K562 (cell line): ENCODE measurements at regions not wholly inside any gene's neighbourhood (a gene's known extent, or its start where the extent isn't known, plus 50 kb on each side); places are given as distances from the start of the nearest gene placed in this dataset.

Source experiments
- ATAC-seq: fragments of 200-7000 bp; cut with Tn5 transposase; 3 replicates; pipeline ENCODE4 v1.9.1; 2020; ENCODE audit warnings: moderate library complexity
- BruUV-seq: library from RNA; stranded (reverse); fragments of 400-500 nt; replicated peaks from 2 replicates; lab custom pipeline; 2021; lab: Mats Ljungman, UMichigan
- CTCF ChIA-PET: fragments of 300-600 bp; formaldehyde crosslinking; extraction: SDS; loops from one replicate; lab custom pipeline; 2021; ENCODE audit warnings: low intra/inter-chr PET ratio; lab: Yijun Ruan, JAX
- POLR2A ChIA-PET: fragments of 300-600, 350-650 bp; sonication (Branson Sonifier 250); formaldehyde crosslinking; extraction: SDS; loops from one replicate; lab custom pipeline; 2021; ENCODE audit warnings: antibody characterized with exemption, inconsistent platforms; lab: Yijun Ruan, JAX
- DNase-seq, 4 experiments: peaks; one replicate each; pipeline versions ENCODE4 v3.0.0 to v3.0.0-alpha.2; 2011 to 2018; ENCODE audit warnings: low spot score in 3 of 4, mixed read lengths in 3 of 4; ENCODE audit errors: extremely low read depth in 1 of 4
- FAIRE-seq: peaks from 2 replicates; lab custom pipeline; 2011; peaks lifted over from hg19 to GRCh38; lab: Jason Lieb, UNC
- H2AFZ ChIP-seq: 2 replicates; pipeline ENCODE4 v1.6.0; 2011; ENCODE audit warnings: low read depth, low read length, control low read depth, inconsistent platforms
- H3K27ac ChIP-seq: fragments of 200-600 bp; 3 replicates; pipeline ENCODE4 v1.8.0; 2011; ENCODE audit warnings: low read depth, mild to moderate bottlenecking, control low read depth, inconsistent platforms, low read length, moderate library complexity, mixed read lengths; ENCODE audit errors: extremely low read depth
- H3K27me3 ChIP-seq, 2 experiments: fragments of 300-600 bp in 1 of 2; 2 replicates in 1 of 2; 3 replicates in 1 of 2; pipeline versions ENCODE4 v1.6.0 to v1.8.0; 2011; ENCODE audit warnings: inconsistent platforms in 2 of 2, low read length in 2 of 2, mild to moderate bottlenecking in 1 of 2, mixed read lengths in 1 of 2, moderate library complexity in 1 of 2; ENCODE audit not compliant: control insufficient read depth in 2 of 2, insufficient read depth in 2 of 2
- H3K36me3 ChIP-seq: fragments of 300-600 bp; 3 replicates; pipeline ENCODE4 v1.8.0; 2011; ENCODE audit warnings: mild to moderate bottlenecking, low read length, inconsistent platforms; ENCODE audit not compliant: control insufficient read depth, insufficient read depth
- H3K4me1 ChIP-seq, 2 experiments: fragments of 200-600 bp in 1 of 2; replicated peaks in 1 of 2; 2 replicates in 1 of 2; 3 replicates in 1 of 2; pipeline versions ENCODE4 v1.5.1 to v1.8.0; 2011; ENCODE audit warnings: inconsistent platforms in 2 of 2, low read length in 2 of 2, mild to moderate bottlenecking in 1 of 2, mixed read lengths in 1 of 2, moderate library complexity in 1 of 2; ENCODE audit not compliant: control insufficient read depth in 2 of 2, insufficient read depth in 2 of 2
- H3K4me2 ChIP-seq: 2 replicates; pipeline ENCODE4 v1.6.1; 2011; ENCODE audit warnings: low read length, control low read depth, inconsistent platforms, mixed read lengths; ENCODE audit not compliant: insufficient read depth
- H3K4me3 ChIP-seq: fragments of 200-600 bp; sonication (generic), shearing (Covaris generic); 2 replicates; pipeline ENCODE4 v1.5.1; 2016; ENCODE audit warnings: control low read depth, inconsistent platforms
- H3K79me2 ChIP-seq: fragments of 200-600 bp; 3 replicates; pipeline ENCODE4 v1.8.0; 2011; ENCODE audit warnings: low read length, inconsistent platforms; ENCODE audit not compliant: control insufficient read depth, insufficient read depth
- H3K9ac ChIP-seq, 2 experiments: 2 replicates each; pipeline versions ENCODE4 v1.6.0 to v1.6.1; 2011; ENCODE audit warnings: low read depth in 2 of 2, low read length in 2 of 2, control low read depth in 1 of 2, inconsistent platforms in 1 of 2, mild to moderate bottlenecking in 1 of 2, mixed read lengths in 1 of 2; ENCODE audit not compliant: insufficient read depth in 1 of 2
- H3K9me1 ChIP-seq: one replicate; pipeline ENCODE4 v1.6.0; 2011; ENCODE audit warnings: inconsistent platforms, mild to moderate bottlenecking, low read length, moderate library complexity; ENCODE audit not compliant: control insufficient read depth, insufficient read depth
- H3K9me3 ChIP-seq: replicated peaks from 2 replicates; pipeline ENCODE4 v1.5.1; 2011; ENCODE audit warnings: low read depth, low read length, inconsistent platforms; ENCODE audit not compliant: control insufficient read depth, insufficient read depth
- H4K20me1 ChIP-seq: replicated peaks from 2 replicates; pipeline ENCODE4 v1.6.1; 2011; ENCODE audit warnings: low read length, inconsistent platforms, mixed read lengths; ENCODE audit not compliant: control insufficient read depth, insufficient read depth
- C11orf30 ChIP-seq: fragments of 450-650 bp; IDR thresholded peaks from 2 replicates; pipeline ENCODE4 v1.6.1; 2016; ENCODE audit warnings: low read depth, mild to moderate bottlenecking
- CAMTA2 ChIP-seq: fragments of 250-450 bp; sonication (Bioruptor Pico); conservative IDR thresholded peaks from 2 replicates; pipeline ENCODE4 v1.5.1; 2022
- CTBP1 ChIP-seq: fragments of 450-650 bp; IDR thresholded peaks from 2 replicates; pipeline ENCODE4 v1.6.1; 2016; ENCODE audit warnings: borderline replicate concordance
- FIP1L1 ChIP-seq: fragments of 200-400 bp; formaldehyde crosslinking; IDR thresholded peaks from 2 replicates; pipeline ENCODE4 v1.6.1; 2018; ENCODE audit warnings: mild to moderate bottlenecking, low read depth, low read length; ENCODE audit not compliant: poor library complexity, severe bottlenecking
- GATA2 ChIP-seq: sonication (generic); formaldehyde crosslinking; IDR thresholded peaks from 2 replicates; pipeline ENCODE4 v1.4.0; 2020; ENCODE audit warnings: mild to moderate bottlenecking, missing genetic modification reagents
- NR1H2 ChIP-seq: sonication (generic); formaldehyde crosslinking; IDR thresholded peaks from 2 replicates; pipeline ENCODE4 v1.4.0; 2020; ENCODE audit warnings: mild to moderate bottlenecking, missing genetic modification reagents
- PYGO2 ChIP-seq: fragments of 450-650 bp; IDR thresholded peaks from 2 replicates; pipeline ENCODE4 v1.6.1; 2016; ENCODE audit warnings: mild to moderate bottlenecking, missing genetic modification characterization, moderate library complexity, missing compliant biosample characterization
- SMC3 ChIP-seq: conservative IDR thresholded peaks from 2 replicates; pipeline ENCODE4 v1.6.1; 2011; ENCODE audit warnings: low read depth, low read length, improper control_type of control experiment; ENCODE audit not compliant: insufficient read depth
- ZNF143 ChIP-seq: sonication (generic); formaldehyde crosslinking; IDR thresholded peaks from 2 replicates; pipeline ENCODE4 v1.9.0; 2022; ENCODE audit warnings: mild to moderate bottlenecking, missing genetic modification reagents
- ZNF165 ChIP-seq: fragments of 250-450 bp; sonication (Bioruptor Pico); IDR thresholded peaks from 2 replicates; pipeline ENCODE4 v1.4.0; 2020; ENCODE audit warnings: borderline replicate concordance
- ZNF586 ChIP-seq: fragments of 450-650 bp; formaldehyde crosslinking; conservative IDR thresholded peaks from 2 replicates; pipeline ENCODE4 v1.4.0; 2020; ENCODE audit warnings: mild to moderate bottlenecking, moderate library complexity
- ZZZ3 ChIP-seq: fragments of 450-650 bp; IDR thresholded peaks from 2 replicates; pipeline ENCODE4 v1.6.1; 2016; ENCODE audit warnings: antibody characterized with exemption, mild to moderate bottlenecking, moderate library complexity
- WGBS: fragments of 100-300 bp; shearing (Covaris generic); methylation state at CpG from one replicate; pipeline ENCODE4 v1.1.6; 2016; ENCODE audit warnings: low coverage, mixed read lengths; ENCODE audit not compliant: insufficient coverage; ENCODE audit errors: missing lambda C conversion rate; 5-methylcytosine and 5-hydroxymethylcytosine counted together
- in situ Hi-C: fragments of 300-500 bp; cut with MboI; formaldehyde crosslinking; loops from 4 replicates; pipeline ENCODE4 v1.15.0; 2018; ENCODE audit warnings: inconsistent platforms, mixed read lengths
- intact Hi-C: fragments of 100-400 bp; cut with micrococcal nuclease; formaldehyde crosslinking; loops from 2 replicates; pipeline ENCODE4 v1.14.2; 2022
- TF ChIP-seq, protein P1 (sequence below): IDR thresholded peaks from 2 replicates; pipeline ENCODE4 v1.6.1; 2011; ENCODE audit warnings: borderline replicate concordance, low read depth, mild to moderate bottlenecking, moderate library complexity, low read length; ENCODE audit not compliant: insufficient read depth, poor library complexity, severe bottlenecking
- TF ChIP-seq, protein P2 (sequence below): fragments of 450-650 bp; IDR thresholded peaks from 2 replicates; pipeline ENCODE4 v1.6.1; 2016; ENCODE audit warnings: missing biosample characterization, missing genetic modification characterization
- TF ChIP-seq, protein P3 (sequence below): fragments of 450-650 bp; formaldehyde crosslinking; conservative IDR thresholded peaks from 2 replicates; pipeline ENCODE4 v1.4.0; 2022; ENCODE audit warnings: mild to moderate bottlenecking, missing genetic modification characterization

DNA sequence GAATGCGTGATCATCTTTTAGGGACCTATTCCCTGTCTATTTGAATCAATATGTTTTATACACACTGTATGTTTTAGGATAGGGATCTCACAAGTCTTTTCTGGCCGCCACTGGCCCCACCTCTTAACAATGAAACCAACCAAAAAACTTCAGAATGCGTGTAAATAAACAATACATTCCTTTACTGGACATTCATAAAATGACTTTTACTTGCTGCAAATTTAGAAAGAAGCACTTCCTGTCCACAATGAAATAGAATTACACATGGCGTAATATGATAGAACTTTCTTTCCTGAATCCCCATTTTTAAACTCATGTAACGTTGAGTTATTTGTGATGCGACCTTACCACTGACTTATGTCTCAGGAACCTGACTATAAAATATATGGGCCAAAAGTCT is 233.6 kb downstream of the SLITRK6 start:
- H3K4me2 ChIP-seq: no peak overlapping the region
- no peak overlapping the region for H2AFZ ChIP-seq
- no peak overlapping the region for H3K9ac ChIP-seq
- WGBS: 3% methylated on average over 6 of the region's 6 CpGs
- ATAC-seq: no peak
- no peaks in the 10 kb centered on the region for H3K4me1 ChIP-seq
- no peaks in the 10 kb centered on the region for H3K9me3 ChIP-seq
- no peaks in the 10 kb centered on the region for H4K20me1 ChIP-seq
- ChIA-PET CTCF (no interaction called here), POLR2A (no interaction called here)
- no peaks in the 10 kb centered on the region for H3K36me3 ChIP-seq
- H3K27me3 ChIP-seq: no peaks in the 10 kb centered on the region
- H3K9me1 ChIP-seq: no peaks in the 10 kb centered on the region
- intact Hi-C loops (no loop called here), in situ Hi-C loops (no loop called here)
- no peak for DNase-seq
- TF ChIP-seq GATA2 (CRISPR knock-in tag) (no peak), C11orf30 (no peak), SMC3 (no peak), FIP1L1 (no peak), ZNF586 (no peak), ZZZ3 (no peak), CAMTA2 (CRISPR knock-in tag) (no peak), PYGO2 (no peak), NR1H2 (no peak), ZNF165 (no peak), CTBP1 (no peak), ZNF143 (CRISPR knock-in tag) (no peak)
- TF ChIP-seq, protein P1, sequence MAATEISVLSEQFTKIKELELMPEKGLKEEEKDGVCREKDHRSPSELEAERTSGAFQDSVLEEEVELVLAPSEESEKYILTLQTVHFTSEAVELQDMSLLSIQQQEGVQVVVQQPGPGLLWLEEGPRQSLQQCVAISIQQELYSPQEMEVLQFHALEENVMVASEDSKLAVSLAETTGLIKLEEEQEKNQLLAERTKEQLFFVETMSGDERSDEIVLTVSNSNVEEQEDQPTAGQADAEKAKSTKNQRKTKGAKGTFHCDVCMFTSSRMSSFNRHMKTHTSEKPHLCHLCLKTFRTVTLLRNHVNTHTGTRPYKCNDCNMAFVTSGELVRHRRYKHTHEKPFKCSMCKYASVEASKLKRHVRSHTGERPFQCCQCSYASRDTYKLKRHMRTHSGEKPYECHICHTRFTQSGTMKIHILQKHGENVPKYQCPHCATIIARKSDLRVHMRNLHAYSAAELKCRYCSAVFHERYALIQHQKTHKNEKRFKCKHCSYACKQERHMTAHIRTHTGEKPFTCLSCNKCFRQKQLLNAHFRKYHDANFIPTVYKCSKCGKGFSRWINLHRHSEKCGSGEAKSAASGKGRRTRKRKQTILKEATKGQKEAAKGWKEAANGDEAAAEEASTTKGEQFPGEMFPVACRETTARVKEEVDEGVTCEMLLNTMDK: no peak
- TF ChIP-seq, protein P2, sequence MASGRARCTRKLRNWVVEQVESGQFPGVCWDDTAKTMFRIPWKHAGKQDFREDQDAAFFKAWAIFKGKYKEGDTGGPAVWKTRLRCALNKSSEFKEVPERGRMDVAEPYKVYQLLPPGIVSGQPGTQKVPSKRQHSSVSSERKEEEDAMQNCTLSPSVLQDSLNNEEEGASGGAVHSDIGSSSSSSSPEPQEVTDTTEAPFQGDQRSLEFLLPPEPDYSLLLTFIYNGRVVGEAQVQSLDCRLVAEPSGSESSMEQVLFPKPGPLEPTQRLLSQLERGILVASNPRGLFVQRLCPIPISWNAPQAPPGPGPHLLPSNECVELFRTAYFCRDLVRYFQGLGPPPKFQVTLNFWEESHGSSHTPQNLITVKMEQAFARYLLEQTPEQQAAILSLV (tag): no peak
- TF ChIP-seq, protein P3, sequence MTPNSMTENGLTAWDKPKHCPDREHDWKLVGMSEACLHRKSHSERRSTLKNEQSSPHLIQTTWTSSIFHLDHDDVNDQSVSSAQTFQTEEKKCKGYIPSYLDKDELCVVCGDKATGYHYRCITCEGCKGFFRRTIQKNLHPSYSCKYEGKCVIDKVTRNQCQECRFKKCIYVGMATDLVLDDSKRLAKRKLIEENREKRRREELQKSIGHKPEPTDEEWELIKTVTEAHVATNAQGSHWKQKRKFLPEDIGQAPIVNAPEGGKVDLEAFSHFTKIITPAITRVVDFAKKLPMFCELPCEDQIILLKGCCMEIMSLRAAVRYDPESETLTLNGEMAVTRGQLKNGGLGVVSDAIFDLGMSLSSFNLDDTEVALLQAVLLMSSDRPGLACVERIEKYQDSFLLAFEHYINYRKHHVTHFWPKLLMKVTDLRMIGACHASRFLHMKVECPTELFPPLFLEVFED (CRISPR knock-in tag): no peak
- FAIRE-seq: no peak
- no TSS peak for BruUV-seq
- H3K4me3 ChIP-seq: no peak overlapping the region
- no peaks in the 10 kb centered on the region for H3K79me2 ChIP-seq
- H3K27ac ChIP-seq: no peak overlapping the region
